Endothelial cell of umbilical vein (primary cell): ENCODE measurements at regions not wholly inside any gene's neighbourhood (a gene's known extent, or its start where the extent isn't known, plus 50 kb on each side); places are given as distances from the start of the nearest gene placed in this dataset.

Experiments used
- BruUV-seq: library from RNA; stranded (reverse); fragments of 400-500 nt; replicated peaks from 2 replicates; lab custom pipeline; 2021; lab: Mats Ljungman, UMichigan
- CTCF ChIA-PET: fragments of 300-600, 350-600 bp; sonication (Branson Sonifier 250); formaldehyde crosslinking; loops from one replicate; lab custom pipeline; 2021; ENCODE audit warnings: antibody characterized with exemption, inconsistent platforms; lab: Charles Lee
- POLR2A ChIA-PET: fragments of 300-600, 350-600 bp; sonication (Branson Sonifier 250); formaldehyde crosslinking; loops from one replicate; lab custom pipeline; 2021; ENCODE audit warnings: antibody characterized with exemption, inconsistent platforms; lab: Charles Lee
- DNase-seq: peaks from one replicate; pipeline ENCODE4 v3.0.0-alpha.2; 2011; ENCODE audit warnings: low read depth, low spot score
- FAIRE-seq: peaks from 2 replicates; lab custom pipeline; 2011; peaks lifted over from hg19 to GRCh38; lab: Jason Lieb, UNC
- H2AFZ ChIP-seq: 2 replicates; pipeline ENCODE4 v1.6.0; 2012; ENCODE audit warnings: low read depth, low read length, control low read depth, inconsistent platforms
- H3K27ac ChIP-seq: 2 replicates; pipeline ENCODE4 v1.5.1; 2011; ENCODE audit warnings: low read depth, mild to moderate bottlenecking, control low read depth, low read length, moderate library complexity; ENCODE audit not compliant: insufficient read depth
- H3K27me3 ChIP-seq, 2 experiments: 2 replicates each; pipeline versions ENCODE4 v1.6.0 to v1.6.1; 2011; ENCODE audit warnings: low read length in 2 of 2, mixed read lengths in 1 of 2; ENCODE audit not compliant: control insufficient read depth in 2 of 2, insufficient read depth in 2 of 2
- H3K36me3 ChIP-seq, 2 experiments: 2 replicates in 1 of 2; 3 replicates in 1 of 2; pipeline ENCODE4 v1.5.1; 2011; ENCODE audit warnings: low read length in 2 of 2, mild to moderate bottlenecking in 1 of 2, moderate library complexity in 1 of 2; ENCODE audit not compliant: control insufficient read depth in 2 of 2, insufficient read depth in 2 of 2; ENCODE audit errors: extremely low read depth in 1 of 2
- H3K4me1 ChIP-seq: 3 replicates; pipeline ENCODE4 v1.5.1; 2011; ENCODE audit warnings: mild to moderate bottlenecking, low read length; ENCODE audit not compliant: control insufficient read depth, insufficient read depth; ENCODE audit errors: extremely low read depth
- H3K4me2 ChIP-seq: 2 replicates; pipeline ENCODE4 v1.6.1; 2011; ENCODE audit warnings: low read length, control low read depth, mixed read lengths; ENCODE audit not compliant: insufficient read depth
- H3K4me3 ChIP-seq, 3 experiments: fragments of 200-600 bp in 1 of 3; sonication (generic), shearing (Covaris generic) in 1 of 3; replicated peaks in 1 of 3; 2 replicates each; pipeline ENCODE4 v1.5.1; 2011 to 2016; ENCODE audit warnings: control low read depth in 3 of 3, low read length in 3 of 3, mild to moderate bottlenecking in 2 of 3, inconsistent platforms in 1 of 3, low read depth in 1 of 3, moderate library complexity in 1 of 3; ENCODE audit not compliant: insufficient read depth in 1 of 3
- H3K79me2 ChIP-seq: 2 replicates; pipeline ENCODE4 v1.6.0; 2012; ENCODE audit warnings: low read length, inconsistent platforms; ENCODE audit not compliant: control insufficient read depth, insufficient read depth
- H3K9ac ChIP-seq: replicated peaks from 2 replicates; pipeline ENCODE3; 2011; ENCODE audit warnings: low read length, control low read depth; ENCODE audit not compliant: insufficient read depth; ENCODE audit errors: extremely low read depth
- H3K9me1 ChIP-seq: replicated peaks from 3 replicates; pipeline ENCODE4 v1.6.0; 2011; ENCODE audit warnings: mild to moderate bottlenecking, low read length; ENCODE audit not compliant: control insufficient read depth, insufficient read depth; ENCODE audit errors: extremely low read depth
- H3K9me3 ChIP-seq: replicated peaks from 2 replicates; pipeline ENCODE4 v1.5.1; 2012; ENCODE audit warnings: low read length, inconsistent platforms; ENCODE audit not compliant: control insufficient read depth, insufficient read depth
- H4K20me1 ChIP-seq: replicated peaks from 2 replicates; pipeline ENCODE3; 2011; ENCODE audit warnings: mild to moderate bottlenecking, low read length; ENCODE audit not compliant: control insufficient read depth, insufficient read depth; ENCODE audit errors: extremely low read depth
- CTCF ChIP-seq, 2 donors: IDR thresholded peaks; 1 replicate in 1 of 2; 2 replicates in 1 of 2; pipeline ENCODE4 v1.5.1; 2011; ENCODE audit warnings: low read length in 2 of 2, mild to moderate bottlenecking in 2 of 2, moderate library complexity in 2 of 2, control low read depth in 1 of 2, inconsistent platforms in 1 of 2, low read depth in 1 of 2; ENCODE audit not compliant: insufficient read depth in 1 of 2; ENCODE audit errors: extremely low read depth in 1 of 2
- EZH2 ChIP-seq: IDR thresholded peaks from 2 replicates; pipeline ENCODE4 v1.6.1; 2012; ENCODE audit warnings: borderline replicate concordance, low read depth, mild to moderate bottlenecking, moderate library complexity, low read length, inconsistent platforms; ENCODE audit not compliant: severe bottlenecking
- FOS ChIP-seq: IDR thresholded peaks from 2 replicates; pipeline ENCODE4 v1.6.1; 2011; ENCODE audit warnings: mild to moderate bottlenecking, low read length, moderate library complexity, borderline replicate concordance; ENCODE audit not compliant: insufficient read depth
- GATA2 ChIP-seq: IDR thresholded peaks from 2 replicates; pipeline ENCODE4 v1.7.0; 2011; ENCODE audit warnings: low read depth, mild to moderate bottlenecking, moderate library complexity, mixed read lengths, low read length; ENCODE audit not compliant: insufficient read length, insufficient read depth
- JUN ChIP-seq: IDR thresholded peaks from 2 replicates; pipeline ENCODE4 v1.6.1; 2011; ENCODE audit warnings: borderline replicate concordance, low read depth; ENCODE audit not compliant: insufficient read length, insufficient read depth
- MAX ChIP-seq: IDR thresholded peaks from 2 replicates; pipeline ENCODE4 v1.6.1; 2011; ENCODE audit not compliant: insufficient read depth, insufficient read length
- MYC ChIP-seq: IDR thresholded peaks from one replicate; pipeline ENCODE4 v1.6.1; 2011; ENCODE audit warnings: mild to moderate bottlenecking, low read depth, low read length
- POLR2A ChIP-seq: IDR thresholded peaks from 2 replicates; pipeline ENCODE4 v1.6.1; 2012; ENCODE audit warnings: low read depth, mild to moderate bottlenecking, control low read depth, low read length
- POLR2AphosphoS5 ChIP-seq: IDR thresholded peaks from 2 replicates; pipeline ENCODE4 v1.6.1; 2012; ENCODE audit warnings: low read depth, mild to moderate bottlenecking, control low read depth, low read length, moderate library complexity; ENCODE audit not compliant: insufficient read depth
- dilution Hi-C: fragments of 300-500 bp; cut with MboI; formaldehyde crosslinking; loops from one replicate; pipeline ENCODE4 v1.15.0; 2019; ENCODE audit warnings: low sequenced_read_pairs; ENCODE audit not compliant: extremely low pct_ligation_motif_present
- intact Hi-C: fragments of 100-400 bp; cut with micrococcal nuclease; formaldehyde crosslinking; loops from one replicate; pipeline ENCODE4 v1.10.0; 2022

GRCh38 chr18:62450175-62450545 is 72.7 kb upstream of the ZCCHC2 start:
- DNase-seq (no peak), FAIRE-seq (peak; percentile 4)
- H3K9me1 ChIP-seq: no peaks in the 10 kb centered on the region
- no peaks in the 10 kb centered on the region for H3K9me3 ChIP-seq
- TF ChIP-seq GATA2 (no peak), POLR2A (no peak)
- POLR2A ChIA-PET: interaction anchor here (1.1 to 1.7 kb wide), 2 partner anchors 72 to 74 kb away, joined by 3 to 9 read pairs; partner anchors contain the start of gene ZCCHC2
- H3K4me2 ChIP-seq: peak overlapping the region; percentile 76
- H3K27me3 ChIP-seq: no peaks in the 10 kb centered on the region
- intact Hi-C loops: loop anchor here (1.0 to 10.0 kb wide), 2 partner anchors 13 to 425 kb away; no protein-coding TSS in a partner anchor
- no peak overlapping the region for H3K9ac ChIP-seq
- H3K79me2 ChIP-seq: no peaks in the 10 kb centered on the region
- no peaks in the 10 kb centered on the region for H3K36me3 ChIP-seq
- no peaks in the 10 kb centered on the region for H4K20me1 ChIP-seq
- H2AFZ ChIP-seq: no peak overlapping the region
- no TSS peak for BruUV-seq
- dilution Hi-C loops: no loop called here
- peak overlapping the region in 1 of 3 experiments; percentile 26 for H3K4me3 ChIP-seq
- peaks cover 27% of the 10 kb centered on the region for H3K4me1 ChIP-seq
- CTCF ChIA-PET: interaction anchor here (0.7 to 2.6 kb wide), 24 partner anchors 10 to 844 kb away, joined by 3 to 71 read pairs (median 4); partner anchors contain the start of genes PIGN, RELCH and ZCCHC2
- H3K27ac ChIP-seq: peak overlapping the region; percentile 87

GRCh38 chr18:62450546-62451410 is 72.0 kb upstream of the ZCCHC2 start:
- TF ChIP-seq FOS: peak; percentile 95
- no peak for TF ChIP-seq CTCF (IDR thresholded peaks at IDR 0.05; ENCODE audit: extremely low read depth in 1 of 2, insufficient read depth in 1 of 2, low read depth in 1 of 2, low read length in 2 of 2)
- TF ChIP-seq POLR2AphosphoS5: peak; percentile 91
- peak; percentile 99 for TF ChIP-seq GATA2
- TF ChIP-seq JUN: peak; percentile 76
- TF ChIP-seq EZH2: no peak
- TF ChIP-seq MAX: peak; percentile 69
- TF ChIP-seq POLR2A: peak; percentile 65
- TF ChIP-seq MYC: no peak
- dilution Hi-C loops: no loop called here
- no peaks in the 10 kb centered on the region for H3K9me1 ChIP-seq
- H3K36me3 ChIP-seq: no peaks in the 10 kb centered on the region
- H3K4me3 ChIP-seq: peak overlapping the region in 1 of 3 experiments; percentile 26
- H3K9me3 ChIP-seq: no peaks in the 10 kb centered on the region
- DNase-seq (peak; percentile 99), FAIRE-seq (peak; percentile 99)
- BruUV-seq: no TSS peak
- ChIA-PET CTCF (interaction anchor here (0.6 to 2.6 kb wide), 32 partner anchors 10 to 844 kb away, joined by 3 to 71 read pairs (median 4); partner anchors contain the start of genes PIGN, RELCH and ZCCHC2), POLR2A (interaction anchor here (0.5 to 1.7 kb wide), 4 partner anchors 25 to 108 kb away, joined by 3 to 9 read pairs (median 6); partner anchors contain the start of gene ZCCHC2)
- H4K20me1 ChIP-seq: no peaks in the 10 kb centered on the region
- H3K9ac ChIP-seq: peak overlapping the region; percentile 52
- H3K4me2 ChIP-seq: peak overlapping the region; percentile 76
- H3K27ac ChIP-seq: peak overlapping the region; percentile 87
- peaks cover 33% of the 10 kb centered on the region for H3K4me1 ChIP-seq
- no peak overlapping the region for H2AFZ ChIP-seq
- H3K27me3 ChIP-seq: no peaks in the 10 kb centered on the region
- intact Hi-C loops: loop anchor here (1.0 to 10.0 kb wide), 7 partner anchors 13 to 424 kb away; no protein-coding TSS in a partner anchor
- H3K79me2 ChIP-seq: no peaks in the 10 kb centered on the region
